MM.1S (cell line): ENCODE measurements at regions not wholly inside any gene's neighbourhood (a gene's known extent, or its start where the extent isn't known, plus 50 kb on each side); places are given as distances from the start of the nearest gene placed in this dataset.

Experiments
- DNase-seq: peaks from one replicate; pipeline ENCODE4 v3.0.0-alpha.2; 2015
- H2AFZ ChIP-seq: fragments of 300-600 bp; sonication (generic); 2 replicates; pipeline ENCODE4 v1.6.0; 2016; ENCODE audit warnings: antibody characterized with exemption, low read length
- H3F3A ChIP-seq: fragments of 300-600 bp; sonication (generic); 2 replicates; pipeline ENCODE4 v1.6.1; 2016; ENCODE audit warnings: mild to moderate bottlenecking, antibody characterized with exemption, low read length, moderate library complexity, mixed read lengths; ENCODE audit not compliant: insufficient read depth
- H3K27ac ChIP-seq: fragments of 300-600 bp; sonication (generic); 2 replicates; pipeline ENCODE4 v1.5.1; 2016; ENCODE audit warnings: mild to moderate bottlenecking, low read length
- H3K27me3 ChIP-seq: fragments of 300-600 bp; sonication (generic); replicated peaks from 2 replicates; pipeline ENCODE4 v1.6.0; 2016; ENCODE audit warnings: low read length; ENCODE audit not compliant: insufficient read depth
- H3K36me3 ChIP-seq: fragments of 300-600 bp; sonication (generic); replicated peaks from 2 replicates; pipeline ENCODE4 v1.6.1; 2016; ENCODE audit warnings: mild to moderate bottlenecking, low read length, mixed read lengths; ENCODE audit not compliant: insufficient read depth
- H3K4me1 ChIP-seq: fragments of 300-600 bp; sonication (generic); 2 replicates; pipeline ENCODE4 v1.6.1; 2016; ENCODE audit warnings: low read length, mixed read lengths
- H3K4me2 ChIP-seq: fragments of 300-600 bp; sonication (generic); 2 replicates; pipeline ENCODE4 v1.6.0; 2016; ENCODE audit warnings: low read depth, low read length
- H3K4me3 ChIP-seq: fragments of 300-600 bp; sonication (generic); 2 replicates; pipeline ENCODE4 v1.5.1; 2016; ENCODE audit warnings: low read length, mixed read lengths
- H3K79me2 ChIP-seq: fragments of 300-600 bp; sonication (generic); 2 replicates; pipeline ENCODE4 v1.6.1; 2016; ENCODE audit warnings: mixed run types, low read length, mixed read lengths
- H3K9ac ChIP-seq: fragments of 300-600 bp; sonication (generic); 2 replicates; pipeline ENCODE4 v1.6.1; 2016; ENCODE audit warnings: low read length, mixed read lengths
- H3K9me2 ChIP-seq: fragments of 300-600 bp; sonication (generic); replicated peaks from 2 replicates; pipeline ENCODE4 v1.6.1; 2016; ENCODE audit warnings: mild to moderate bottlenecking, low read length, mixed read lengths; ENCODE audit not compliant: insufficient read depth
- H3K9me3 ChIP-seq: fragments of 300-600 bp; sonication (generic); replicated peaks from 2 replicates; pipeline ENCODE4 v1.6.1; 2016; ENCODE audit warnings: mild to moderate bottlenecking, low read length, mixed read lengths; ENCODE audit not compliant: insufficient read depth
- H4K20me1 ChIP-seq: fragments of 300-600 bp; sonication (generic); 2 replicates; pipeline ENCODE4 v1.6.1; 2016; ENCODE audit warnings: mild to moderate bottlenecking, low read length, moderate library complexity, mixed read lengths; ENCODE audit not compliant: insufficient read depth
- EZH2 ChIP-seq: fragments of 300-600 bp; sonication (generic); optimal IDR thresholded peaks from 2 replicates; pipeline ENCODE3; 2017; ENCODE audit warnings: low read depth, mild to moderate bottlenecking, antibody characterized with exemption, low read length, mixed read lengths
- EZH2phosphoT487 ChIP-seq: fragments of 300-600 bp; sonication (generic); IDR thresholded peaks from 2 replicates; pipeline ENCODE4 v1.6.1; 2018; ENCODE audit warnings: antibody characterized with exemption, low read length
- TF ChIP-seq, protein P1 (sequence below): fragments of 300-600 bp; sonication (generic); IDR thresholded peaks from 2 replicates; pipeline ENCODE4 v1.5.1; 2016; ENCODE audit warnings: antibody characterized with exemption, low read length, mixed read lengths

DNA sequence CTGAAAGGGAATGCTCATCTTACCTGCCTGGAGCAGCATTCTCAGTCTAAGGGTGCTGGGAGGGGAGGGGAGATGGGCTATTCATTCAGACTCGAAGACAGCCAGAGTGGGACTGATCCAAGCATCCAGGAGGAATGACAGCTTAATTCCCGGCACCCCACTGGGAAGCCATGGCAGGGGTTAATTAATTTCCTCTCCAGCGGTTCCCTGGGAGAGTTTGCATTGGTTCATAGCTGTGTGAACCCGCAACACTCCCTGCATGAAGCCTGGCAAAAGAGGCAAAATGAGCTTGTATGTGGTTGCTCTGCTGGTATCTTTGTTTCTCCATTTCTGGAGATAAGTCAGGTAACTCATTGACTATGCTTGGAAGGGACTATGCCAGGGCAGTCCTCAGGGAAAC, 401.0 kb upstream of the SLC24A2 start:
- TF ChIP-seq EZH2 = no peak
- TF ChIP-seq EZH2phosphoT487 = no peak
- TF ChIP-seq, protein P1, sequence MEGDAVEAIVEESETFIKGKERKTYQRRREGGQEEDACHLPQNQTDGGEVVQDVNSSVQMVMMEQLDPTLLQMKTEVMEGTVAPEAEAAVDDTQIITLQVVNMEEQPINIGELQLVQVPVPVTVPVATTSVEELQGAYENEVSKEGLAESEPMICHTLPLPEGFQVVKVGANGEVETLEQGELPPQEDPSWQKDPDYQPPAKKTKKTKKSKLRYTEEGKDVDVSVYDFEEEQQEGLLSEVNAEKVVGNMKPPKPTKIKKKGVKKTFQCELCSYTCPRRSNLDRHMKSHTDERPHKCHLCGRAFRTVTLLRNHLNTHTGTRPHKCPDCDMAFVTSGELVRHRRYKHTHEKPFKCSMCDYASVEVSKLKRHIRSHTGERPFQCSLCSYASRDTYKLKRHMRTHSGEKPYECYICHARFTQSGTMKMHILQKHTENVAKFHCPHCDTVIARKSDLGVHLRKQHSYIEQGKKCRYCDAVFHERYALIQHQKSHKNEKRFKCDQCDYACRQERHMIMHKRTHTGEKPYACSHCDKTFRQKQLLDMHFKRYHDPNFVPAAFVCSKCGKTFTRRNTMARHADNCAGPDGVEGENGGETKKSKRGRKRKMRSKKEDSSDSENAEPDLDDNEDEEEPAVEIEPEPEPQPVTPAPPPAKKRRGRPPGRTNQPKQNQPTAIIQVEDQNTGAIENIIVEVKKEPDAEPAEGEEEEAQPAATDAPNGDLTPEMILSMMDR = no peak
- Histone ChIP-seq H3K27ac (no peak overlapping the region), H3K4me1 (no peaks in the 10 kb centered on the region), H3K4me2 (no peak overlapping the region), H3K36me3 (no peaks in the 10 kb centered on the region), H3K27me3 (no peaks in the 10 kb centered on the region), H3K9ac (no peak overlapping the region), H3K4me3 (no peak overlapping the region), H2AFZ (no peak overlapping the region), H3K9me2 (no peaks in the 10 kb centered on the region), H3K9me3 (no peaks in the 10 kb centered on the region), H4K20me1 (no peaks in the 10 kb centered on the region), H3K79me2 (no peaks in the 10 kb centered on the region), H3F3A (no peaks in the 10 kb centered on the region)
- no peak for DNase-seq

DNA sequence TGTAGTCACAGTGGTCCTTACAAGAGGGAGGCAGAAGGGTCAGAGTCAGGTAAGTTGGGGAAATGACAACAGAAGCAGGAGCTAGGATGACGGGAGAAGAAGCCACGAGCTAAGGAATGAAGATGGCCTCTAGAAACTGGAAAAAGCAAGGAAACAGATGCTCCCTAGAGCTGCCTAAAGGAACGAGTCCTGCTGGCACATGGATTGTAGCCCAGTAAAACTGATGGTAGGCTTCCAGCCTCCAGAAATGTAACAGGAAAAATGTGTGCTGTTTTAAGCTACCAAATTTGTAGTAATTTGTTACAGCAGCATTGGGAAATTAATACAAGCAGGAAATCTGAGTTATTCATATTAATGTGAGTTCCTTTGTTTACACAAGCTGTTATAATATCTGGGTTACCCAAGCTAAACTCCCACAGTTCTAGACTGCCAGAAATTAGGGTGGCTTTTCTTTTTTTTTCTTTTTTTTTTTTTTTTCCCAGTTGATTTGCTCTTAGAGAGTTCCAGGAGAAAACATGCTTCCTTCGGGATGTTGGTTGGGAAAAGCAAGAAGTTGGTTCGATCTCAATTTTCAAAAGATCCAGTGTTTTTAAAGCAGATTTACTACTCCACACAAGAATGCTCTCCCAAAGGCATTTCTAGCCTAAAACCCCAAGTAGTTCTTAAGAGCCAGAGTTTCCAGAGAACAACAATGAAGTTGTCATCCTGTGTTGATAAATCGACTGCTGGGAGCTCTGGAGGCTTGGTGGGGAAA, 400.0 kb upstream of the SLC24A2 start:
- no peaks in the 10 kb centered on the region for H3K4me1 ChIP-seq
- no peak for DNase-seq
- H3K79me2 ChIP-seq = no peaks in the 10 kb centered on the region

DNA sequence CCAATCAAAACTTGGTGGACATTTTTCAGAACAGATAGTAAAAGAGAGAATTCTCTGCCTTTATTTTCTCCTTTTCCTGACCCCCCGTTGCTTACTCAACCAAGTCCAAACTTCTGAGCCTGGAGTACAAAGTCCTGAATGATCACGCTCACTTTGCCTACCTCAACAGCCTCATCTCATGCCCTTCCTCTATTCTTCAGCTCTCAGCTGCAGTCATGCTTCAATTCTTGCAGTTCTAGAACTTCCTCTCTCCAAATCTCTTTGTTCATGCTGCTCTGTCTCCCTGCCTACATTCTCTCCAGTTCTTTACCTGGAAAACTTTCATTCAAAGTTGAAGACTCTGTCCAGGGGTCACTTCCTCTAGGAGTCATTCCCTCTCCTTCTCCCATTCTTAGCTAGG, 398.5 kb upstream of the SLC24A2 start:
- Histone ChIP-seq H3K9ac (no peak overlapping the region), H3K36me3 (no peaks in the 10 kb centered on the region), H3K27me3 (no peaks in the 10 kb centered on the region), H3K4me3 (no peak overlapping the region), H3K9me2 (no peaks in the 10 kb centered on the region), H3F3A (no peaks in the 10 kb centered on the region), H3K79me2 (no peaks in the 10 kb centered on the region), H2AFZ (no peak overlapping the region), H3K9me3 (no peaks in the 10 kb centered on the region), H3K27ac (no peak overlapping the region), H3K4me2 (no peak overlapping the region), H4K20me1 (no peaks in the 10 kb centered on the region), H3K4me1 (no peaks in the 10 kb centered on the region)
- DNase-seq = no peak
- no peak for TF ChIP-seq EZH2phosphoT487
- TF ChIP-seq, protein P1 = no peak
- no peak for TF ChIP-seq EZH2

More for the DNA sequence above, 400.0 kb upstream of the SLC24A2 start:
- Histone ChIP-seq H3F3A (no peaks in the 10 kb centered on the region), H3K4me2 (no peak overlapping the region), H4K20me1 (no peaks in the 10 kb centered on the region), H2AFZ (no peak overlapping the region), H3K9ac (no peak overlapping the region), H3K4me3 (no peak overlapping the region), H3K27ac (no peak overlapping the region), H3K9me3 (no peaks in the 10 kb centered on the region), H3K9me2 (no peaks in the 10 kb centered on the region), H3K27me3 (no peaks in the 10 kb centered on the region), H3K36me3 (no peaks in the 10 kb centered on the region)
- no peak for TF ChIP-seq EZH2phosphoT487
- no peak for TF ChIP-seq EZH2
- TF ChIP-seq, protein P1 = no peak
